GM21360 (cell line): ENCODE measurements at regions not wholly inside any gene's neighbourhood (a gene's known extent, or its start where the extent isn't known, plus 50 kb on each side); places are given as distances from the start of the nearest gene placed in this dataset.

Experiments used
- ATAC-seq: cut with Tn5 transposase; IDR thresholded peaks from one replicate; pipeline ENCODE4 v1.9.1; 2021; ENCODE audit warnings: mild to moderate bottlenecking, moderate library complexity; ENCODE audit not compliant: unreplicated experiment

GRCh38 chr18:46402396-46402795 is 254.6 kb downstream of the LOXHD1 start:
- ATAC-seq, result no peak

DNA sequence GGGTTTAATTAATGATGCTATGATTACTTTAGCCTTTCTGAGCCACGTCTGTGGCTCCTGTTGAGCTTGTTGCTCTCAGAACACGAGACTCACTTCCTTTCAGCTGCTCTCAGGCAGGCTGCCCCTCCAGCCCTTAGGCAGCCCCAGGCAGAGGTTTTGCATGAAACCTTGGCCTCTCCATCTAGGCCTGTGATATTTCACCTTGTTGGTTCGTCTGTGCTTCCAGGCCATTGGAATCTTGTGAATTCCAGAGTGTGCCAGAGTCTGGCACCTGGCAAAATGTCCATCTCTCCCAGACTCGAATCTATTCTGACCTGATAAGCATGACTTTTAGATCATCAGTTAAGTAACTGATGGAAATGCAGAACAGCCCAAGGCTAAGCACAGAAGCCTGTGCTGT is 254.1 kb downstream of the LOXHD1 start:
- no peak for ATAC-seq

DNA sequence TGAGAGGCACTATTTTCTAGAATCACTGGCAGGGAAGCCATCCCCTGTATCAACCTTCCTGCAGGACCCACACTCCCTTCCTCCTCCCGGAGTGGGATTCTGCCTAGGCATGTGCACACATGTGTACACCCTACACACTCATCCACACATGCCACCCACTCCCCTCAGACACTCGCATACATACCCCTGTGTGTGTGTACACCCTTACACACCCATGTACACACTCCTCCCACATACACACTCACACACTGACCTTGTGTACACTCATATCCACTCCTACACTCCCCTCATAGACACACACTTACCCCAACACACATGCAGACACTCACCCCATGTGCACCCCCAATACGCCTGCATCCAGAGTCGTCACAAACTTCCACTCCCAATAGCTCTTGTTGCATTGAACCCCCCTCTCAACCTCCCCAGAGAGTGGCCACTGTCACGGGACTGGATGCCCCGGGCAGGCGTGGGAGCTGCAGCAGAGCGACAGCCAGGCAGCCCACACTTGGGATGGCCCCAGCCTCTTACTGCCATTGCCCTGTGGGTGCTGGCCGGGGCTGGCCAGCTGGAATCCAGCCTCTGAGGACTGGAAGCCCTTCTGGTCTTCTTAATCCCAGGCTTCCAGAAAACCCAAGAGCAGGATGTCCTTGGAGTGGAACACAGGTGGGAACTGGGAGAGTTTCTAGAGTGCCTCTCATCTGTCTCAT is 251.0 kb downstream of the LOXHD1 start:
- no peak for ATAC-seq

GRCh38 chr18:46406539-46406932 is 250.5 kb downstream of the LOXHD1 start:
- no peak for ATAC-seq

- no peak for ATAC-seq
Measured at GRCh38 chr18:46407486-46408166, 249.4 kb downstream of the LOXHD1 start.

DNA sequence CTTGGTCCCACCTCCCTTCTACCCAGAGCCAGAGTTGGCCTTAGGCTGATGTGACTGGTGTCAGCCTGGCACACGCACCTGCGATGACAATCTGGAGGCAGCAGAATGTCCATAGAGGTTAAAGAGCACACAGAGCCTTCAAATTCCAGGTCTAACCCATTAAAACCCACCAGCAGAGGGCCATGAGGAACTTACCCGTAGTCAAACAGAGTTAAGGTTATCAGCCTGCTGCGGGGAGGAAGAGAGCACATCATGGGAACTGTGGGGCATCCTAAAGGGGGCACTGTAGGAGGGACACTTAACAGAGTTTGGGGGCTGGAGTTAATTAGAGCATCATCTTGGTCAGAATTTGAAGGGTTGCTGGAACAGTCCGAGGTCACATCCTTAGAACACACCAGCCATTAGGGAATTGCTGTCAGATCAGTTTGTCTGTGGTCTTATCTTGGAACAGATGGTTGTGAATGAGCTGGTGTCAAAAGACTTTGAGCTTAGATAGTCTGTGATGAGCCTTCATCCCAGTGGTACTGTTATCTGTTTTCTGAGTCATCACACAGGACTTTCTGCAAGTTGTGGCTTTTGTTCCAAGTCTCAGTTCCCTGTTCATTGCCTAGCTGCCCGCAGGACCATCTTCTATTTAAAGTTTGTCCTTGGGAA is 248.6 kb downstream of the LOXHD1 start:
- no peak for ATAC-seq

- no peak for ATAC-seq
Measured at GRCh38 chr18:46411191-46411828, 245.7 kb downstream of the LOXHD1 start.

DNA sequence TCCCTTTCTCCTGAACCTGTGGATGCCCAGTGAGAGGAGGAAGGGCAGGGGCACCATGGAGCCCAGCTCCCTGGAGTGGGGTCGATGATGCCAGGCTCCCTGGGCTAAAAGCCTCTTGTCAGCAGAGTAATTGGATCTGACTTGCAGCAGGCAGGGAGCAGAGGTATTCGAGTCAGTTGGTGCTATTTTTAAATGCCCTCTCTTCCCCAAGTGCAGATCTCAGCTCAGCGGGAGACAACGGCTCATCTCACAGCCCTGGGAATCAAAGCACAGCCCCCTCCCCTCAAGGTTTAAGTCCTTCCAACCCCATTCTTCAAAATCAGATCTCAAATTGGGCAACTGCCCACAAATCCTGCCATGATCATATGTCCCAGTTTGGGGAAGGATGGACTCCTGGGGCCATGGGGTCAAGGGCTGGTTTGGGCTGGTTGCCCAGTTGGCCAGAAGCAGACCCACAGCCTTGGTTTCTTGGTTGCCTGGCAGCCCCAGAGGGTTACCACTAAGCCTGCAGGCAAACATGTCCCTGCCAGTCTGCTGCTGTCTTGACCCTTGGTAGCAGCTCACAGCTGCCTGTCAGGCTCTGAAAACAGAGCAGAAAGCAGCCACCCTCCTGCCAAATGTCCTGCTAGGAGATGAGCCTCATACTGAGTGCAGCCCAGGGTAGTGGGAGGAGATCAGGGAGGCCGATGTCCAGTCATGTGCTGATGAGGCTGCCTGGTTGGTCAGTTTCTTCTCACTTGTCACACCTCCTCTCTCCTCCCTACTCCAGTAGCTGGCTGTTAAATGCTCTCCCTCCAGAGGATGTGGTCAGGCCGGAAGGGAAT is 244.9 kb downstream of the LOXHD1 start:
- no peak for ATAC-seq

- no peak for ATAC-seq
Measured at GRCh38 chr18:46412916-46413315, 244.1 kb downstream of the LOXHD1 start.

- no peak for ATAC-seq
Measured at GRCh38 chr18:46413684-46414083, 243.3 kb downstream of the LOXHD1 start.

- no peak for ATAC-seq
Measured at GRCh38 chr18:46414863-46415262, 242.2 kb downstream of the LOXHD1 start.

DNA sequence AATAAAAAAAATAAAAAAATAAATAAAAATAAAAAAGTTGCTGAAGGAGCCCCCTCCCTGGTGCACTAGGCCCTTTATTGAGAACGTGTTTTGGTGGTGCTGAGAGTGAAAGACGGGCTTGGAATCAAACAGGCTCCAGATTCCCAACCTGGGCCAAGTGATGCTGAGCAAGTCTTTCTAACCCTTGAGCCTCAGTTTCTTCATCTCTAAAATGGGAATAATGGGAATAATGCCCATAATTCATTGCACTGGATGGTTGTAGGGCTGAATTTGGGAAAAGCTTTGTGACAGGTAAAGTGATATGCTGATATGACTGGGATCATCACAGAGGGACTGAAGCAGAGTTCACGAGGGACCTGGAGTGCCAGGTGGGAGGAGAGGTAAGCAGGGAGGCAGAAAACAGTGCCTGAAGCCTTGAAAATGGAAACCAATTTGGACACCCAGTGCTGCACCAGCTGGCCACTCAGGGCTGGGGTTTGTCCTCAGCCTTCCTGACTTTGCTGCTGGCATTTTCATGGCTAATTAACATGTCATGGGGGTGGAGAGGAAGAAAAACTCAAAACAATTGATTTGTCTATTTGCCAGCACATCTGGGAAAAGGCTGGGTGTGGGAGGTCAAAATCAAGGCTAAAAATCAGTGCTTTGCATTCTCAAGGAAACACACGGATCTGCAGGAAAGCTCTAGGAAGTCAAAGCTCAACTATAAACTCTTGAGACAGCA is 241.3 kb downstream of the LOXHD1 start:
- ATAC-seq, result no peak

DNA sequence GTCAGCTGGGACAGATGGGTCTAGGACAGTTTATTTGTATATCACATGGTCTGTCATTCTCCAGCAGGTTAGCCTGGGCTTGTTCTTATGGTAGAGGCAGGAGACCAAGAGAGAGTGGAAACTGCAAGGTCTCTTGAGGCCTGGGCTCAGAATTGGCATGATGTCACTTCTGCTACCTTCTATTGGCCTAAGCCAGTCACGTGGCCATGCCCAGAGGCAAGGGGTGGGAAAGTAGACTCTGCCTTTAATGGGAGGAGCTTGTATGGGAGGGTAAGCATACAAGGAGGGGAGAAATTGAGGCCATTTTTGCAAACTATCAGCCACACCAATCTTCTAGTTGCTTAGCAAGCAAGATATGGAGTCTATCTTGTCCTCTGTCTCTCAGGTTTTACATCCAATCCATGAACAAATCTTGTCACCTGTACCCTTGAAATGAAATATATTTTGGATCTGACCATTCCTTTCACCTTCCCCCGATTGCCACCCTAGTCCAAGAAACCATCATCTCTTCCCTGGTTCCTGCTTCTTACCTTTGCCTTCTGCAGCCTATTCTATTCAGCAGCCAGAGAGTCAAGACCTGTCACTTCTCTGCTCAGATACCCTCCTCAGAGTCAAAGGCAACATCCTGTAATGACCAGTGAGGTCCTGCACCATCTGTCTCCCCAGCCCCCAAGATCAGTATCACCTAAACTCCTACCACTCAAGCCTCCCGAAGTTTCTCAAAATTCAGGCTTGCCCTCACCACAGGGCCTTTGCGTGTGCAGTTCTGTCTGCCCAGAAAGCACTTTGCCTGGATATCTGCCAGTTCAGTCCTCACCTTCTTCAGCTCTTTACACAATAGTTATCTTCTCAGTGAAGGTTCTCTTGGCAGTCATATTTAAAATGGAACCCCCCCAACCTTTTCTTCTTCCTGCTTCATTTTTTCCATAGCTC is 240.0 kb downstream of the LOXHD1 start:
- no peak for ATAC-seq

- no peak for ATAC-seq
Measured at GRCh38 chr18:46418663-46419260, 238.3 kb downstream of the LOXHD1 start.

- no peak for ATAC-seq
Measured at GRCh38 chr18:46419391-46420141, 237.5 kb downstream of the LOXHD1 start.

- no peak for ATAC-seq
Measured at GRCh38 chr18:46421973-46422551, 235.0 kb downstream of the LOXHD1 start.

- no peak for ATAC-seq
Measured at GRCh38 chr18:46422552-46423055, 234.4 kb downstream of the LOXHD1 start.
